Lung (tissue), 11 donors: ENCODE measurements at regions not wholly inside any gene's neighbourhood (a gene's known extent, or its start where the extent isn't known, plus 50 kb on each side); places are given as distances from the start of the nearest gene placed in this dataset.

ENCODE experiments used
- ATAC-seq: fragments of 200-7000 bp; cut with Tn5 transposase; one replicate; pipeline ENCODE4 v1.9.1; 2020; ENCODE audit warnings: moderate number of reproducible peaks; ENCODE audit not compliant: insufficient read depth, low FRiP score
- DNase-seq, 3 donors: peaks; one replicate each; pipeline ENCODE4 v3.0.0-alpha.2; 2013 to 2017
- H3K27ac ChIP-seq, 2 donors: one replicate each; pipeline ENCODE4 v1.5.1; 2013; ENCODE audit warnings: mild to moderate bottlenecking in 2 of 2, moderate library complexity in 2 of 2, control low read depth in 1 of 2, inconsistent platforms in 1 of 2, low read depth in 1 of 2, low read length in 1 of 2
- H3K27me3 ChIP-seq, 3 donors: one replicate each; pipeline ENCODE4 v1.5.1; 2013; ENCODE audit warnings: low read length in 2 of 3; ENCODE audit not compliant: control insufficient read depth in 3 of 3, insufficient read depth in 3 of 3
- H3K36me3 ChIP-seq, 4 donors: one replicate each; pipeline ENCODE4 v1.5.1; 2013; ENCODE audit warnings: low read length in 4 of 4, mild to moderate bottlenecking in 1 of 4, moderate library complexity in 1 of 4; ENCODE audit not compliant: control insufficient read depth in 4 of 4, insufficient read depth in 4 of 4
- H3K4me1 ChIP-seq, 5 donors: one replicate each; pipeline ENCODE4 v1.5.1; 2013; ENCODE audit warnings: low read length in 5 of 5, mild to moderate bottlenecking in 2 of 5, moderate library complexity in 1 of 5; ENCODE audit not compliant: control insufficient read depth in 5 of 5, insufficient read depth in 5 of 5
- H3K4me3 ChIP-seq: one replicate; pipeline ENCODE4 v1.5.1; 2013; ENCODE audit warnings: mild to moderate bottlenecking, control low read depth, moderate library complexity
- H3K9ac ChIP-seq, 2 donors: one replicate each; pipeline ENCODE4 v1.5.1; 2013; ENCODE audit warnings: low read length in 2 of 2, control low read depth in 1 of 2; ENCODE audit not compliant: insufficient read depth in 1 of 2
- H3K9me3 ChIP-seq, 4 donors: one replicate each; pipeline ENCODE4 v1.5.1; 2013; ENCODE audit warnings: low read length in 3 of 4, mild to moderate bottlenecking in 1 of 4, moderate library complexity in 1 of 4; ENCODE audit not compliant: control insufficient read depth in 4 of 4, insufficient read depth in 3 of 4
- WGBS, 2 donors: extraction: QIAGEN DNeasy Blood & Tissue Kit; methylation state at CpG; one replicate each; pipeline ENCODE4 v1.1.7; 2013; 5-methylcytosine and 5-hydroxymethylcytosine counted together
- TF ChIP-seq, protein P1 (sequence below): IDR thresholded peaks from 2 replicates; pipeline ENCODE4 v1.5.1; 2012; ENCODE audit warnings: mild to moderate bottlenecking; ENCODE audit errors: control extremely low read depth, extremely low read depth
- donor health status: control.
- donor health status: control.
- donor health status: Bipolar disorder and iron deficiency.
- donor health status: healthy.
- donor health status: DM: yes; HTN: yes; CAD: no.

DNA sequence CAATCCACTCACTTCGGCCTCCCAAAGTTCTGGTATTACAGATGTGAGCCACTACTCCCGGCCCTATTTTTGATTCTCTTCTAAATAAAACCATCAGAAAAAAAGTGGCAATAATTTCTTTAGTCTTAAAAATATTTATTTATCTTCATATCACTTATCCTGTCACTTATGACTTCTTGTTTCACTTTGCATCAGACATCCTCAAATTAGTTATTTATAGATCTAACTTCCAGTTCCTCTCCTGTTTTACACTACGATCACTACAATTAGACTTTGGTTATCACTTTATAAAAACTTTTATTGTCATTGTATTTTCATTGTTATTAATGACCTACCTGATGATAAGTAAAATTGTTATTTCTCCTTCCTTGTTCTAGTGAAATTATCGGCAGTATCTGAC, 783.4 kb upstream of the BRINP3 start:
- ATAC-seq (no peak), DNase-seq (no peak)
- no peaks in the 10 kb centered on the region for H3K4me1 ChIP-seq
- H3K9ac ChIP-seq = no peak overlapping the region
- H3K4me3 ChIP-seq = no peak overlapping the region
- no peaks in the 10 kb centered on the region for H3K36me3 ChIP-seq
- WGBS, 2 donors = 70 to 73% methylated on average over 4 of the region's 4 CpGs
- H3K27me3 ChIP-seq = no peaks in the 10 kb centered on the region
- H3K27ac ChIP-seq = no peak overlapping the region
- H3K9me3 ChIP-seq = peaks cover 0 to 3% (median 0%) of the 10 kb centered on the region in 4 donors
- TF ChIP-seq, protein P1, sequence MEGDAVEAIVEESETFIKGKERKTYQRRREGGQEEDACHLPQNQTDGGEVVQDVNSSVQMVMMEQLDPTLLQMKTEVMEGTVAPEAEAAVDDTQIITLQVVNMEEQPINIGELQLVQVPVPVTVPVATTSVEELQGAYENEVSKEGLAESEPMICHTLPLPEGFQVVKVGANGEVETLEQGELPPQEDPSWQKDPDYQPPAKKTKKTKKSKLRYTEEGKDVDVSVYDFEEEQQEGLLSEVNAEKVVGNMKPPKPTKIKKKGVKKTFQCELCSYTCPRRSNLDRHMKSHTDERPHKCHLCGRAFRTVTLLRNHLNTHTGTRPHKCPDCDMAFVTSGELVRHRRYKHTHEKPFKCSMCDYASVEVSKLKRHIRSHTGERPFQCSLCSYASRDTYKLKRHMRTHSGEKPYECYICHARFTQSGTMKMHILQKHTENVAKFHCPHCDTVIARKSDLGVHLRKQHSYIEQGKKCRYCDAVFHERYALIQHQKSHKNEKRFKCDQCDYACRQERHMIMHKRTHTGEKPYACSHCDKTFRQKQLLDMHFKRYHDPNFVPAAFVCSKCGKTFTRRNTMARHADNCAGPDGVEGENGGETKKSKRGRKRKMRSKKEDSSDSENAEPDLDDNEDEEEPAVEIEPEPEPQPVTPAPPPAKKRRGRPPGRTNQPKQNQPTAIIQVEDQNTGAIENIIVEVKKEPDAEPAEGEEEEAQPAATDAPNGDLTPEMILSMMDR = no peak

DNA sequence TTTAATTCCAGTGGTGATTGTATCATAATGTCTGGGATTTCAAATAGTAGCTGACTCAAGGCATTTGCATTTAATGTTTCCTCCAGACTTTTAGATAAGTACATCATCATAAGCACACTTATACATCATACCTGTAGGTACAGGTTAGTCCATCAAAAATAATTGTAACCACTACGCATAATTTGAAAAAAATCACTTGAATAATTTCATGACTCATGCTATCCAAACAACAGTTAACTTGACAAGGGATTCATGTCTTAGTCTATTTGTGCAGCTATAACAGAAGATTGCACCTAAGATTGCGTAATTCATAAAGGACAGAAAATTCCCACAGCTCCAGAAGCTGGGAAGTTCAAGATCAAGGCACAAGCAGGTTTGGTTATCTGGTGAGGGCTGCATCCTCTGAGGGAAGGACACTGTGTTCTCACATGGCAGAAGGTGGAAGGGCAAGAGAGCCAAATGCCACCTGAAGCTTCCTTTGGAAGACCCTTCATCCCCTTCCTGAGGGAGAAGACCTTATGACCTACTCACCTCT, 801.7 kb upstream of the BRINP3 start:
- TF ChIP-seq, protein P1 = no peak
- Histone ChIP-seq H3K27me3 (no peaks in the 10 kb centered on the region), H3K9ac (no peak overlapping the region), H3K9me3 (peaks cover 0 to 10% (median 3%) of the 10 kb centered on the region in 4 donors), H3K36me3 (no peaks in the 10 kb centered on the region), H3K4me3 (no peak overlapping the region), H3K4me1 (no peaks in the 10 kb centered on the region), H3K27ac (no peak overlapping the region)
- WGBS, 2 donors = 90 to 93% methylated on average over 2 of the region's 2 CpGs
- ATAC-seq (no peak), DNase-seq (no peak)

DNA sequence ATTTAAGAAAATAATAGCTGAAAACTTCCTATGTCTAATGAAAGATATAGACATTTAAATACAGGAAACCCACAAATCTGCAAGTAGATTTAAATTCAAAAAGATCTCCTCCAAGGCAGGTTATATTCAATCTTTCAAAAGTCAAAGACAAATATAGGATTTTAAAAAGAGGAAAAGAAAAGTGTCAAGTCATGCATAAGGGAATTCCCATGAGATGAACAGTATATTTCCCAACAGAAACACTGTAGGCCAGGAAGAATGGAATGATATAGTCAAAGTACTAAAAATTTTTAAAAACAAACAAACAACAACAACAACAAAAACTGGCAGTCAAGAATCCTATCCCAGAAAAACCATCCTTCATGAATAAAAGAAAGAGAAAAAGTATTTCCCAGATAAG, 806.5 kb upstream of the BRINP3 start:
- H3K9me3 ChIP-seq = peaks cover 0 to 10% (median 3%) of the 10 kb centered on the region in 4 donors
- no peaks in the 10 kb centered on the region for H3K4me1 ChIP-seq
- no peak overlapping the region for H3K4me3 ChIP-seq
- no peaks in the 10 kb centered on the region for H3K27me3 ChIP-seq
- H3K36me3 ChIP-seq = no peaks in the 10 kb centered on the region
- DNase-seq = no peak
- H3K27ac ChIP-seq = no peak overlapping the region
- H3K9ac ChIP-seq = no peak overlapping the region
- ATAC-seq = no peak
- TF ChIP-seq, protein P1 = no peak

DNA sequence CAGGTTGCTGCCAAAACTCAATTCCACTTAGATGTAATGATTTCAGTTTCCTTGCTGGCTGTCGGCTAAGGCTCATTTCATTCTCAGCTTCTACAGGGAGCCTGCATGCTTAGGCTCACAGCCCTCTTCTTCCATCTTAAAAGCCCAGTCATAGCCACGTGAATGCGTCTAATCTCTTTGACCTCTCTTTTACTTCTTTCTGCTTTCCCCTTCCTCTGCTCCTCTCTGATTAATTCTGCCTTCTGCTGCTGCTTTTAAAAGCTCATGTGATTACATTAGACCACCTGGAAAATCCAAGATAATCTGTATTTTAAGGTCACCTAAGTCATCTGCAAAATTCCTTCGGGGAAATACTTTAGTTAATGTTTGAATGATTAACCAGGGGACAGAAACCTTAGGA, 812.8 kb upstream of the BRINP3 start:
- Histone ChIP-seq H3K4me1 (no peaks in the 10 kb centered on the region), H3K9me3 (no peaks in the 10 kb centered on the region), H3K4me3 (no peak overlapping the region), H3K9ac (no peak overlapping the region), H3K27ac (no peak overlapping the region), H3K27me3 (no peaks in the 10 kb centered on the region), H3K36me3 (no peaks in the 10 kb centered on the region)
- DNase-seq = peak in 1 of 3 donors; percentile 7
- no peak for ATAC-seq
- TF ChIP-seq, protein P1 = no peak
- 30 to 64% methylated on average over 4 of the region's 4 CpGs for WGBS, 2 donors
